Lower lobe of right lung (tissue), 2 donors: ENCODE measurements at regions not wholly inside any gene's neighbourhood (a gene's known extent, or its start where the extent isn't known, plus 50 kb on each side); places are given as distances from the start of the nearest gene placed in this dataset.

Experiments used
- ATAC-seq, 2 donors: fragments of 200-7000 bp; cut with Tn5 transposase; one replicate each; pipeline ENCODE4 v1.9.1; 2020 to 2022; ENCODE audit warnings: mild to moderate bottlenecking in 2 of 2, moderate library complexity in 2 of 2
- DNase-seq: peaks from one replicate; pipeline ENCODE4 v3.0.0-alpha.2; 2020
- H3K27ac ChIP-seq: fragments of 200-600 bp; one replicate; pipeline ENCODE4 v1.8.0; 2022
- H3K27me3 ChIP-seq: fragments of 200-600 bp; one replicate; pipeline ENCODE4 v1.8.0; 2022; ENCODE audit warnings: low read depth
- H3K36me3 ChIP-seq: fragments of 200-600 bp; one replicate; pipeline ENCODE4 v1.8.0; 2022; ENCODE audit warnings: mild to moderate bottlenecking
- H3K4me1 ChIP-seq: fragments of 200-600 bp; one replicate; pipeline ENCODE4 v1.8.0; 2022
- H3K4me3 ChIP-seq: fragments of 200-600 bp; one replicate; pipeline ENCODE4 v1.8.0; 2022; ENCODE audit warnings: mild to moderate bottlenecking
- H3K9me3 ChIP-seq: fragments of 200-600 bp; one replicate; pipeline ENCODE4 v1.8.0; 2022
- intact Hi-C: fragments of 100-400 bp; cut with DNase I; formaldehyde crosslinking; loops from one replicate; pipeline ENCODE4 v1.11.0; 2022
- TF ChIP-seq, protein P1 (sequence below): fragments of 200-600 bp; IDR thresholded peaks from one replicate; pipeline ENCODE4 v1.8.0; 2022; ENCODE audit warnings: antibody characterized with exemption, mild to moderate bottlenecking
- donor health status: DM: no; HTN: yes; CAD: no; lungs with severe emphysema.

DNA sequence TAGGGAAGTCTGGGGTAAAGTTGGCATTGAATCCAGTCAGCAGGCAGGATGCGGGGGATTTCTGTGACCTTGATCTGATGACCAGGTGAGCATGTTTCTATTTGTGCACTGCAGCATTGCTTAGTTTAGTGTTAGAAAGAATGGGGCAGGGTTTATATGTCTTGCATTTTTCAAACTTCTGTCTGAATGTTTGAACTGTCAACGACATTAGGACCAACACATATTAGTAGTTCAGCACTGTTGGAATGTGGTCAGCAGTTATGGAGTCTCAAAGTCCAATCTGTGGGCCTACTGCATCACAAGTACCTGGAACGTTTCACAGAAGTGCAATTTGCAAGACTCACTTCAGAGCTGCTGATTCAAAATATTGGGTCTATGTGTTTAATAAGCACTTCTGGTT, 276.6 kb upstream of the BMP2 start:
- Histone ChIP-seq H3K27me3 (no peaks in the 10 kb centered on the region), H3K4me3 (no peak overlapping the region), H3K9me3 (no peaks in the 10 kb centered on the region), H3K36me3 (no peaks in the 10 kb centered on the region), H3K27ac (no peak overlapping the region), H3K4me1 (peaks cover 7% of the 10 kb centered on the region)
- TF ChIP-seq, protein P1, sequence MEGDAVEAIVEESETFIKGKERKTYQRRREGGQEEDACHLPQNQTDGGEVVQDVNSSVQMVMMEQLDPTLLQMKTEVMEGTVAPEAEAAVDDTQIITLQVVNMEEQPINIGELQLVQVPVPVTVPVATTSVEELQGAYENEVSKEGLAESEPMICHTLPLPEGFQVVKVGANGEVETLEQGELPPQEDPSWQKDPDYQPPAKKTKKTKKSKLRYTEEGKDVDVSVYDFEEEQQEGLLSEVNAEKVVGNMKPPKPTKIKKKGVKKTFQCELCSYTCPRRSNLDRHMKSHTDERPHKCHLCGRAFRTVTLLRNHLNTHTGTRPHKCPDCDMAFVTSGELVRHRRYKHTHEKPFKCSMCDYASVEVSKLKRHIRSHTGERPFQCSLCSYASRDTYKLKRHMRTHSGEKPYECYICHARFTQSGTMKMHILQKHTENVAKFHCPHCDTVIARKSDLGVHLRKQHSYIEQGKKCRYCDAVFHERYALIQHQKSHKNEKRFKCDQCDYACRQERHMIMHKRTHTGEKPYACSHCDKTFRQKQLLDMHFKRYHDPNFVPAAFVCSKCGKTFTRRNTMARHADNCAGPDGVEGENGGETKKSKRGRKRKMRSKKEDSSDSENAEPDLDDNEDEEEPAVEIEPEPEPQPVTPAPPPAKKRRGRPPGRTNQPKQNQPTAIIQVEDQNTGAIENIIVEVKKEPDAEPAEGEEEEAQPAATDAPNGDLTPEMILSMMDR, result no peak
- DNase-seq (no peak), ATAC-seq (peak; percentile 15 to 18)
- intact Hi-C loops, result no loop called here

DNA sequence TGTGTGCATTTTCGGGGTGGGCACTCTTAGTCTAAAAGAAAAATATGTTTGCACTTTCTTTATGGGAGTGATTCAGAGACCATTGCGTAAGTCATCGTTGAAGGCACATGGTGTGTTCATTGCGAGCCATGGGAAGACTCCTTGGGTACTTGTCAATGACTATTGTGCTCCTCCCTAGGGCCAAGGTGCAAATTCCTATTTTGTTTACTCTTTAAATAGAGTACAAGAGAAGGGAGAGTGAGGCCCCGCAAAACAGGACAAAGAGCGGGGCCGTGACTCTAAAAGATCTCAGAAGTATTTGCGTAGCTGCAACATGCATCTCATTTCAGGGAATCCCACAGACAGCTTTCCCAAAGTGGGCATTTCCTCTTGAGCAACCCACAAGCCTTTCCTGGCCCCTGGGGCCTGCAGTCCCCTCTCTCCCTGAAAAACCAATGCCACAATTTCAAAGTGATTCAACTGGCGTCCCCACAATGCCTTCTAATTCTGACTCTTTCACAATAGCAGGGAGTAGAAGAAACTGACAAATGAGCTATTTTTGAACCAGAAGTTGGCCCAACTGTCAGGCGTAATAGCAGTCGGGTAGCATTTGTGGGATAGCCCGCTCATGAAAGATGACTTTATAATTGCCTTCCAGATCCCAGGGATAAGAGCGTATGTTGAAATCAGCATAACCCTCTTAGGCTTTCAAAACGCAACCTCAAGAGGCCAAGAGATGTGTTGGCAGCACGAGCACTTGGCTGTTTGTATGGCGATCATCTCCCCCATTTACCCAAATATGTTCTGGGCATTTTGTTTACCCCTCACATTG, 277.9 kb upstream of the BMP2 start:
- H3K36me3 ChIP-seq, result no peaks in the 10 kb centered on the region
- TF ChIP-seq, protein P1, result no peak
- H3K9me3 ChIP-seq, result no peaks in the 10 kb centered on the region
- intact Hi-C loops, result no loop called here
- no peak overlapping the region for H3K27ac ChIP-seq
- no peaks in the 10 kb centered on the region for H3K27me3 ChIP-seq
- no peak for DNase-seq
- H3K4me3 ChIP-seq, result no peak overlapping the region
- peaks cover 7% of the 10 kb centered on the region for H3K4me1 ChIP-seq
- ATAC-seq, result peak; percentile 53 to 75

DNA sequence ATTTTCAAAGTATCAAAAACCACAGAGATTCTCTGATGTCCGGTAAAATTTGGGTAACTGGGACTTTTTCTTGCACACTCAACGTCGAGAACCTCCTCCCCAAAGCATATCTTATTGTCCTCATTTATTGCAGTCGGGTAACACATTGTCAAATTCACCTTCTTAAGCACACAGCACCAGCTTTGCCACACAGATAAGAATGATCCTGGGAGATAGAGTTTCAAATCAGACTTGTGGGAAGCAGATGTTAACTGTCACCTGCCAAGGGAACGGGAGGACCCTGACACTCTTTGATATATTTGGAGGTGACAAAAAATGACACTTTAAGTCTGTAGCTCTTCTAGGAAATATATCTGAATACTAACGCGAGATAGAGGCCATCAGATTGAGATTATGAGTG, 282.1 kb upstream of the BMP2 start:
- ATAC-seq (no peak), DNase-seq (no peak)
- Histone ChIP-seq H3K4me3 (no peak overlapping the region), H3K27me3 (no peaks in the 10 kb centered on the region), H3K36me3 (no peaks in the 10 kb centered on the region), H3K9me3 (no peaks in the 10 kb centered on the region), H3K27ac (no peak overlapping the region), H3K4me1 (peaks cover 7% of the 10 kb centered on the region)
- intact Hi-C loops, result no loop called here
- TF ChIP-seq, protein P1, result no peak

DNA sequence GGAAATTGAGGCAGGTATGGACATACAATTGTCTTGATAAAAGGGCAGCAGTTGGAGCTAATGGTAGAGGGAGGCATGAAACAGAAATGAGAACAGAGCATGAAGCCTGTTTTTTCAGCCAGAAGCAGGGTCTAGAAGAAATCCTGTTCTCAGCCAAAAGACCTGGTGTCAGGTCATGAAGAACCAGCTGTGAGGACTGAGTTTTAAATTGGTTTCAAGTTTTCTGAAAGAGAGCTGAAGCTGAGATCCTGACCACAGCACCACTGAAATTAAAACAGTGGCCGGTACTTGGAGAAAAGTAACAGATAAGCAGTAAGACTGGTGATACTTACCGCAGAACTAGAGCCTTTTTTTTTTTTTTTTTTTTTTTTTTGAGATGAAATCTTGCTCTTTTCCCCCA, 283.8 kb upstream of the BMP2 start:
- DNase-seq, result no peak
- H3K27me3 ChIP-seq, result no peaks in the 10 kb centered on the region
- no peak for ATAC-seq
- no peak overlapping the region for H3K27ac ChIP-seq
- H3K9me3 ChIP-seq, result no peaks in the 10 kb centered on the region
- TF ChIP-seq, protein P1, result no peak
- intact Hi-C loops, result no loop called here
- H3K4me1 ChIP-seq, result no peaks in the 10 kb centered on the region
- no peaks in the 10 kb centered on the region for H3K36me3 ChIP-seq
- no peak overlapping the region for H3K4me3 ChIP-seq

DNA sequence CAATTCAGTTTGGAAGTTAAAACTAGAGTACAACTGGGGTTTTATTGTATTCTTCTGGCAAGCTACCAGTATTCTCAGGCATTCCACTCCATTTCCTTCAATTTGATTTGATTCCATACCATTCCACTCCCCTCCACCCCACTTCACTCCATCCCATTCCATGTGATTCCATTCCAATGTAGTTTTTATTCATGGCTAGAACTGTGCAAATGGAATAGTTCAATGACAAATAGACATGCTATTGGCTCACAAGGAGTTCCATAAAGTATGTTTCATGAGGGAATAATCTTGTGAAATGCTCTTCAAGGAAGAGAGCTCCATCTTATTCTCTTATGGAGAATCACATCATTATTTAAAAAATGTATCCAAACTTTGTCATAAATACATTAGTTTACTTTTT, 285.0 kb upstream of the BMP2 start:
- Histone ChIP-seq H3K36me3 (no peaks in the 10 kb centered on the region), H3K4me1 (no peaks in the 10 kb centered on the region), H3K9me3 (no peaks in the 10 kb centered on the region), H3K27me3 (no peaks in the 10 kb centered on the region), H3K27ac (no peak overlapping the region), H3K4me3 (no peak overlapping the region)
- no peak for DNase-seq
- intact Hi-C loops, result no loop called here
- ATAC-seq, result no peak
- TF ChIP-seq, protein P1, result no peak
